ENCODE measurements at regions not wholly inside any gene's neighbourhood (a gene's known extent, or its start where the extent isn't known, plus 50 kb on each side); places are given as distances from the start of the nearest gene placed in this dataset.

DNA sequence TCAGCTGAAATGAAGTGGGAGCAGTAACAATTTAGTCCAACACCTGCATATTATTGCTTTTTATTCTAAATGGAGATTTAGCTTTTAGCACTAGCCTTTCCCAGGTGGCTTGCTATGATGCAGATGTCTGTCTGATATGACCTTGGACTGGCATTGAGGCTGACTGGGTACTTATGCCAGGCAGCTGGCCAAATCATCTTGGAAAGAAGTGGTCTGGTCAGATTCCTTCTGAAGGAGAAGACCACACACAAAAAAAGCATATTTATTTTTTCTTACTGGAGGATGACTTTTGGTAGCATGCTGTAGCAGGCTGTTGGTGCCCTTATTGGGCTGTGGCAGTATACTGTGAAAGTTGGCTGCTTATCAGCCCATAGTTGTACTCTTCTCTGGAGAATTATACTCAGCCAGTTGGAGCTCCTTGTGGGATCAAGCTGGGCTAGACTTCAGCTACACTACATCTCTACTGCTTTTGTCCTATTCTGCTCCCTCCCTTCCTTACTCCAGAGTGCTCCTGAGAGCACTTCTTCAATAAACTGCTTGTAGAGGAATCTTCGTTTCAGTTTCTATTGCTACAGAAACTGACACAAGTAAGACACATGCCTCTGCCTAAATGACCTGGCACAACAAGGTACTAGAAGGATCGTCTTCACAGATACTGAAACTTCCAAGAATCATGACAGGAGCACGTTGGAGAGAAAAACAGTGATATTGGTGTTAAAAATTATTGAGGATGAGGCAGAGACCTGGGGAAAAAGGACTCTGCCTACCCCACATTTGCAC lies 196.8 kb upstream of the RPS6KA3 start:
- Histone ChIP-seq H3K4me2 (no peak overlapping the region), H4K20me1 (ENCODE audit: insufficient read depth) (no peaks in the 10 kb centered on the region), H3K9me2 (ENCODE audit: insufficient read depth) (no peaks in the 10 kb centered on the region), H3K9me3 (ENCODE audit: insufficient read depth, low read depth) (no peaks in the 10 kb centered on the region), H3K4me1 (replicated peaks; ENCODE audit: insufficient read depth) (no peaks in the 10 kb centered on the region), H3K27me3 (ENCODE audit: insufficient read depth, low read depth) (no peaks in the 10 kb centered on the region), H3K4me3 (no peak overlapping the region), H3K79me2 (ENCODE audit: low read depth) (no peaks in the 10 kb centered on the region), H3F3A (ENCODE audit: insufficient read depth, low read depth) (no peaks in the 10 kb centered on the region), H2AFZ (no peak overlapping the region), H3K27ac (no peak overlapping the region), H3K36me3 (ENCODE audit: low read depth) (no peaks in the 10 kb centered on the region)
- BruUV-seq (replicated peaks), result no TSS peak
- TF ChIP-seq EZH2 (IDR thresholded peaks at IDR 0.05; ENCODE audit: low read depth), result no peak
- TF ChIP-seq, protein P1, sequence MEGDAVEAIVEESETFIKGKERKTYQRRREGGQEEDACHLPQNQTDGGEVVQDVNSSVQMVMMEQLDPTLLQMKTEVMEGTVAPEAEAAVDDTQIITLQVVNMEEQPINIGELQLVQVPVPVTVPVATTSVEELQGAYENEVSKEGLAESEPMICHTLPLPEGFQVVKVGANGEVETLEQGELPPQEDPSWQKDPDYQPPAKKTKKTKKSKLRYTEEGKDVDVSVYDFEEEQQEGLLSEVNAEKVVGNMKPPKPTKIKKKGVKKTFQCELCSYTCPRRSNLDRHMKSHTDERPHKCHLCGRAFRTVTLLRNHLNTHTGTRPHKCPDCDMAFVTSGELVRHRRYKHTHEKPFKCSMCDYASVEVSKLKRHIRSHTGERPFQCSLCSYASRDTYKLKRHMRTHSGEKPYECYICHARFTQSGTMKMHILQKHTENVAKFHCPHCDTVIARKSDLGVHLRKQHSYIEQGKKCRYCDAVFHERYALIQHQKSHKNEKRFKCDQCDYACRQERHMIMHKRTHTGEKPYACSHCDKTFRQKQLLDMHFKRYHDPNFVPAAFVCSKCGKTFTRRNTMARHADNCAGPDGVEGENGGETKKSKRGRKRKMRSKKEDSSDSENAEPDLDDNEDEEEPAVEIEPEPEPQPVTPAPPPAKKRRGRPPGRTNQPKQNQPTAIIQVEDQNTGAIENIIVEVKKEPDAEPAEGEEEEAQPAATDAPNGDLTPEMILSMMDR (conservative IDR thresholded peaks at IDR 0.05), result no peak
- intact Hi-C loops (cut with micrococcal nuclease; ENCODE audit: unreplicated experiment), result no loop called here
- ChIA-PET CTCF (no interaction called here), POLR2A (ENCODE audit: unreplicated experiment) (no interaction called here)
- no peak for DNase-seq

DNA sequence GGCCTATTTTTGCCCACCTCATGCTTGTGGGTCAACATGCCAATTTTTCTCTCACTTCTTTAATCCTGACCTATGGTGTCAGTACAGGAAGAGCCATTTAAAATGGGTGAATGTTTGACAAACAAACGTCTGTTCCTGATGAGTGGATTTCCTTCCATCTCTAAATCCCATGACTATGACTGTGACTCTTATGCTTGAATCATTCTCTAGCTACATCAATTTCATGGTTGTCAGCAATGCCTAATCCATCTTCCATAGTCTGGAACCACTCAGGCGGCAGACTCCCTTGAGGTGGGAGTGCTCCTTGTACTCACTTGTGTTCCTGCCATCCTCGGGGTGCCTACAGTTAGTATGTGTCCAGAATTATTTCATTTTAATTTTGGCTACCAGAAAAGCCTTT lies 194.9 kb upstream of the RPS6KA3 start:
- DNase-seq, result no peak
- H3K27ac ChIP-seq, result no peak overlapping the region
- ChIA-PET CTCF (no interaction called here), POLR2A (ENCODE audit: unreplicated experiment) (no interaction called here)
- H3K4me3 ChIP-seq, result no peak overlapping the region
- H3K9me2 ChIP-seq (ENCODE audit: insufficient read depth), result no peaks in the 10 kb centered on the region
- H3K36me3 ChIP-seq (ENCODE audit: low read depth), result no peaks in the 10 kb centered on the region
- TF ChIP-seq EZH2 (IDR thresholded peaks at IDR 0.05; ENCODE audit: low read depth), result no peak
- TF ChIP-seq, protein P1 (conservative IDR thresholded peaks at IDR 0.05), result no peak
- H3K4me2 ChIP-seq, result no peak overlapping the region
- H3K79me2 ChIP-seq (ENCODE audit: low read depth), result no peaks in the 10 kb centered on the region
- no peaks in the 10 kb centered on the region for H3K4me1 ChIP-seq (replicated peaks; ENCODE audit: insufficient read depth)
- no TSS peak for BruUV-seq (replicated peaks)
- intact Hi-C loops (cut with micrococcal nuclease; ENCODE audit: unreplicated experiment), result no loop called here
- no peak overlapping the region for H2AFZ ChIP-seq
- no peaks in the 10 kb centered on the region for H3F3A ChIP-seq (ENCODE audit: insufficient read depth, low read depth)
- no peaks in the 10 kb centered on the region for H3K9me3 ChIP-seq (ENCODE audit: insufficient read depth, low read depth)
- H4K20me1 ChIP-seq (ENCODE audit: insufficient read depth), result no peaks in the 10 kb centered on the region
- H3K27me3 ChIP-seq (ENCODE audit: insufficient read depth, low read depth), result no peaks in the 10 kb centered on the region

DNA sequence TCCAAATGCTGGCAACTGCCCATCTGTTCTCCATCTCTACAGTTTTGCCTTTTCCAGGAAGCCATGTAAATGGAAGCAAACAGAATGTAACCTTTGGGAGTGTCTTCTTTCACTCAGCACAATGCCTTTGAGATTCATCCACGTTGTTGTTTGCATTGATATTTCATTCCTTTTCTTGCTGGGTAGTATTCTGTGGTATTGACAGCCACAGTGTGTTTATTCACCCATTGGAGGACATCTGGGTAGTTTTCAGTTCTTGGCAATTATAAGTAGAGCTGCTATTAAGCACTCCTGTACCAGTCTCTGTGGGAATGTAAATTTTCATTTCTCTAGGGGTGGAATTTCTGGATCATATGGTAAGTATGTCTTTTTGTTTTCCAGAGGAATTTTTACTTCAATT lies 194.3 kb upstream of the RPS6KA3 start:
- TF ChIP-seq, protein P1 (conservative IDR thresholded peaks at IDR 0.05), result no peak
- TF ChIP-seq EZH2 (IDR thresholded peaks at IDR 0.05; ENCODE audit: low read depth), result no peak
- Histone ChIP-seq H3K36me3 (ENCODE audit: low read depth) (no peaks in the 10 kb centered on the region), H3K9me3 (ENCODE audit: insufficient read depth, low read depth) (no peaks in the 10 kb centered on the region), H3F3A (ENCODE audit: insufficient read depth, low read depth) (no peaks in the 10 kb centered on the region), H3K27me3 (ENCODE audit: insufficient read depth, low read depth) (no peaks in the 10 kb centered on the region), H4K20me1 (ENCODE audit: insufficient read depth) (no peaks in the 10 kb centered on the region), H3K27ac (no peak overlapping the region), H3K79me2 (ENCODE audit: low read depth) (no peaks in the 10 kb centered on the region), H3K4me2 (no peak overlapping the region), H3K9me2 (ENCODE audit: insufficient read depth) (no peaks in the 10 kb centered on the region), H3K4me3 (no peak overlapping the region), H2AFZ (no peak overlapping the region), H3K4me1 (replicated peaks; ENCODE audit: insufficient read depth) (no peaks in the 10 kb centered on the region)
- intact Hi-C loops (cut with micrococcal nuclease; ENCODE audit: unreplicated experiment), result no loop called here
- no TSS peak for BruUV-seq (replicated peaks)
- DNase-seq, result no peak
- CTCF ChIA-PET, result no interaction called here
- POLR2A ChIA-PET (ENCODE audit: unreplicated experiment), result no interaction called here

Measured in PC-9 (cell line).